ENCODE measurements at regions not wholly inside any gene's neighbourhood (a gene's known extent, or its start where the extent isn't known, plus 50 kb on each side); places are given as distances from the start of the nearest gene placed in this dataset.
A peak's percentile ranks its signal among the peaks of the same experiment; 100 is the strongest.

DNA sequence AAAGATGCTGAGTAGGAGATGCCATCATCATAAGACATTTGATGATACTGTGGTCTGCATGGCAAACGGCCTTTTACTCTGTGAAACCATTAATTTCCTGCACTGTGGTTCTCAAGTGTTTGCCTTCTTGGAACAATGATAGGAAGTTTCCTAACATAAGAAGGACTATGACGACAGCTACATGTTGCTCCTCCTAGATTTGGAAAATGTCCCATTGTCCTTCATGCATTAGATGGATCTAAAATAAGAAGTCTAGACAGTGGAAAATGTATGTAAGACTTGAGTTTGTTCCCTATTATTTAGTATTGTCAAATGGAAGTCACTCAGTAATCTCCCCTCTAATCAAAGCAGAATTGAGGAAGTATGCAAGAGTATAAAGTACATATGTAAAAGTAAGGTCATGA, 98.5 kb upstream of the TMEM170B start:
- no peak for TF ChIP-seq CTCF (IDR thresholded peaks at IDR 0.05; ENCODE audit: low read depth, low read length)
- no peak for DNase-seq (ENCODE audit: extremely low read depth, low read depth)

GRCh38 chr6:11437824-11438459, 99.6 kb upstream of the TMEM170B start:
- TF ChIP-seq CTCF (IDR thresholded peaks at IDR 0.05; ENCODE audit: low read depth, low read length): no peak
- DNase-seq (ENCODE audit: extremely low read depth, low read depth): no peak

GRCh38 chr6:11436508-11437096, 100.9 kb upstream of the TMEM170B start:
- no peak for TF ChIP-seq CTCF (IDR thresholded peaks at IDR 0.05; ENCODE audit: low read depth, low read length)
- no peak for DNase-seq (ENCODE audit: extremely low read depth, low read depth)

DNA sequence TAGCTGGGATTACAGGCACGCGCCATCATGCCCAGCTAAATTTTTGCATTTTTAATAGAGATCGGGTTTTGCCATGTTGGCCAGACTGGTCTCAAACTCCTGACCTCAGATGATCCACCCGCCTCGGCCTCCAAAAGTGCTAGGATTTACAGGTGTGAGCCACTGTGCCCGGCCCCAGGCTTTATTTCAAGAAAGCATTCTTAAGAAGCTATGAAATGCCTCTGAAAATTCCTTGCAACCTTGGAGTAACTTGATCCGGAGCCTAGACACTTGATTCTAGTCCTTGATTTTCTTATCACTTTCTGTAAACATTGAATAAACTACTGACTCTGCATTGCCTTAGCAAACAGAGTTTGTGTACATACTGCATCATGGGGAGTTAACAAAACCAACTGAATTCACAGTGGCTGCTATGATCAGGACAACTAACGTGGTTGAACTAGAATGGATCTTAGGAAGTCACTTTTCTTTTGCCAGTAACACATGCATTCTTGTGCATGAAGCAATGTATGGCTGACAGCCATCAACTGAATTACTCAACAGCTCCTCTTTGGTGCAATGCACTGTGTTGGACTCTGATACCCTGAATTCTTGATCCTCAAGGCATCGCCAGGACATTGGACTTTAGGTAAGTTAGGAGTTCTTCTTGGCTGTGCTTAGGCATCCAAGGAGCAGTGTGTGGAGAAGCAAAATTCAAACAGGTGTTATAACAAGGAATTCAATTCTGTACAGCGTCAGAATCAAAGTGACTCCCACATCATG, 102.8 kb upstream of the TMEM170B start:
- DNase-seq (ENCODE audit: extremely low read depth, low read depth): peak; percentile 71
- TF ChIP-seq CTCF (IDR thresholded peaks at IDR 0.05; ENCODE audit: low read depth, low read length): no peak

GRCh38 chr6:11433860-11434259, 103.7 kb upstream of the TMEM170B start:
- TF ChIP-seq CTCF (IDR thresholded peaks at IDR 0.05; ENCODE audit: low read depth, low read length): no peak
- DNase-seq (ENCODE audit: extremely low read depth, low read depth): no peak

DNA sequence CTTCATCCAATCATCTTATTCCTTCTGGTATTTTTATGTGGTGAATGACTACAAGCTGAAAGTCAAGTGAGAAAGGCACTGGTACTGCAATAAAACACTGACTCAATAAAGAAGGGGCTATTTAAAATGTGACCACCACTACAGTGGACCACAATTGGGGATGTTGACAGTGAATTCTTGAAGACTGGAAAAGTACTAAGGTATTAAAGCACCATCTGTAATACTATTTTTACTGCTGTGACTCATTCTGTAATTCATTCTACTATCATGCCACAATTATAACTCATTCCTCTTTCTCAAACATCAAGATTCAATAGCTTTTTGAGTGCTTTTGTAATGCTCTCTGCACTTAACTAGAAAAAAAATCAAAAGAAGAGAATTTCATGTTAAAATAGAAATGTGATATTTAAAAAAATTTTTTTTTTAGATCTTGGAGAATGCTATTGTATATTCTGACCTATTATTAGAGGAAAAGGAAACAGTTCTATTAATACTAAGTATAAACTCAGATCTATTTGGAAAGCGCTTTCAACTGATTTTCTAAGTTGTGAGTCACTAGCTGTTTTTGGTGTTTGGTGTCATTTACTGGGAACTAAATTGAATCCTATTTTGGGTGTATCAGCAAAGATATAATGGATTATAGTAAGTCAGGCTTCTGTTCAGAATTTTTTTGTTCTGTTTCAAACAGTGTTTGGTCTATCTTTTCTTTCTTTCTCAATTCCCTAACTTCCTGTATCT, 104.7 kb upstream of the TMEM170B start:
- TF ChIP-seq CTCF (IDR thresholded peaks at IDR 0.05; ENCODE audit: low read depth, low read length): no peak
- no peak for DNase-seq (ENCODE audit: extremely low read depth, low read depth)

All from AG09319 (cell line).